ENCODE measurements at regions not wholly inside any gene's neighbourhood (a gene's known extent, or its start where the extent isn't known, plus 50 kb on each side); places are given as distances from the start of the nearest gene placed in this dataset.

DNA sequence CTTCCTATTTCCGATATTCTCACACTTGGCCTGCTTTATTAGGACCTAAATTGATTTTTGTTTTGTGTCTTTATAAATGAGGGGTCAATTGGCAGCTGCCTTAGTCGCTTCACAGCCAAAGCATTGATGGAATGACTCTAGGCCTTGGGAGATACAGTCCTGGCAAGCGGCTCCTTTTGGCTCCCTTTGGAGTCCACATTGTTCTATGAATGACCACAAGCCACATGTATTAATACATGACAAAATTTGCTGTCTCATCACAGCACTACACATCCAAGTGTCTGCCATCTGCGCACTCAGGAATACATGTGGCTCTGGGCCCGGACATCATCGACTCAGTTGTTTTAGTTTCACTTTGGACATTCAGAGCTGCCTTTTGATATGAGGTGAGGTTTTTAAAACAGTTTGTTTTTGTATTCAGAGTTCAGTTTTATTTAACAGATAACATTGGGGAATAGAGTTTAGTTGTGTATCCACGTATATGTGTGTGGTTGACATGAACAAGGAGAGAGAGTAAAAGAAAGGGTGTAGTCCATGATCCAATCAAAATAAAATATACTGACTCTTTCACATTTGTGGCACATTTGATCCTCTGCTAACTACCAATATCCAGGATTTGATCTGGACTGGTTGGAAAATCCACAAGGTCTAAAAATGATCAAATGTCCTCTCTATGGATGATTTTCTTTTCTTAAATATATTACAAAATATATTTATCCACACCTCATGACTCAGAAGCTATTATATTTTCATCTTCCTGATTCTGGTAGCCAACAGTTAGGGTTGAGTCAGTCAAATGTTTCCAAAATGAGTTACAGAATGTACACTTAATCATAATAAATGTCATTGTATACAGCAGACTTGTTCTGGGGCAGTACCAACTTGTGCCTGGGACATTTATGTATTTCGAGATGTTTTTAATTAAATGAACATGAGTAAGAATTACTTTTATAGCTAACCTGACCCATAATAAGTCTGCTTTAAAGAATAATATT, 114.0 kb upstream of the MTAP start:
- TF ChIP-seq, protein P1, sequence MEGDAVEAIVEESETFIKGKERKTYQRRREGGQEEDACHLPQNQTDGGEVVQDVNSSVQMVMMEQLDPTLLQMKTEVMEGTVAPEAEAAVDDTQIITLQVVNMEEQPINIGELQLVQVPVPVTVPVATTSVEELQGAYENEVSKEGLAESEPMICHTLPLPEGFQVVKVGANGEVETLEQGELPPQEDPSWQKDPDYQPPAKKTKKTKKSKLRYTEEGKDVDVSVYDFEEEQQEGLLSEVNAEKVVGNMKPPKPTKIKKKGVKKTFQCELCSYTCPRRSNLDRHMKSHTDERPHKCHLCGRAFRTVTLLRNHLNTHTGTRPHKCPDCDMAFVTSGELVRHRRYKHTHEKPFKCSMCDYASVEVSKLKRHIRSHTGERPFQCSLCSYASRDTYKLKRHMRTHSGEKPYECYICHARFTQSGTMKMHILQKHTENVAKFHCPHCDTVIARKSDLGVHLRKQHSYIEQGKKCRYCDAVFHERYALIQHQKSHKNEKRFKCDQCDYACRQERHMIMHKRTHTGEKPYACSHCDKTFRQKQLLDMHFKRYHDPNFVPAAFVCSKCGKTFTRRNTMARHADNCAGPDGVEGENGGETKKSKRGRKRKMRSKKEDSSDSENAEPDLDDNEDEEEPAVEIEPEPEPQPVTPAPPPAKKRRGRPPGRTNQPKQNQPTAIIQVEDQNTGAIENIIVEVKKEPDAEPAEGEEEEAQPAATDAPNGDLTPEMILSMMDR (conservative IDR thresholded peaks at IDR 0.05; ENCODE audit: low read length) = no peak
- no peak for TF ChIP-seq EZH2phosphoT487 (IDR thresholded peaks at IDR 0.05; ENCODE audit: borderline replicate concordance, low read depth, low read length)
